KMS-11 (cell line): ENCODE measurements at regions not wholly inside any gene's neighbourhood (a gene's known extent, or its start where the extent isn't known, plus 50 kb on each side); places are given as distances from the start of the nearest gene placed in this dataset.

Experiments used
- H2AFZ ChIP-seq: fragments of 200-600 bp; sonication (generic); 2 replicates; pipeline ENCODE4 v1.6.1; 2016; ENCODE audit warnings: antibody characterized with exemption, mixed run types, low read depth
- H3K27ac ChIP-seq: fragments of 200-600 bp; sonication (generic); 2 replicates; pipeline ENCODE4 v1.6.1; 2016; ENCODE audit warnings: mild to moderate bottlenecking, mixed run types
- H3K27me3 ChIP-seq: fragments of 200-600 bp; sonication (generic); 2 replicates; pipeline ENCODE4 v1.6.1; 2017; ENCODE audit warnings: mild to moderate bottlenecking, low read depth, mixed run types, moderate library complexity; ENCODE audit not compliant: insufficient read depth
- H3K36me3 ChIP-seq: fragments of 200-600 bp; sonication (generic); 2 replicates; pipeline ENCODE4 v1.6.1; 2017; ENCODE audit warnings: mild to moderate bottlenecking, mixed run types; ENCODE audit not compliant: insufficient read depth
- H3K4me1 ChIP-seq: fragments of 200-600 bp; sonication (generic); 2 replicates; pipeline ENCODE4 v1.6.1; 2016; ENCODE audit warnings: mild to moderate bottlenecking, low read depth, mixed run types; ENCODE audit not compliant: poor library complexity, severe bottlenecking
- H3K4me2 ChIP-seq: fragments of 200-600 bp; sonication (generic); 2 replicates; pipeline ENCODE4 v1.7.0; 2016; ENCODE audit warnings: mild to moderate bottlenecking, mixed run types
- H3K4me3 ChIP-seq: fragments of 200-600 bp; sonication (generic); IDR thresholded peaks from 2 replicates; pipeline ENCODE4 v1.6.1; 2017; ENCODE audit warnings: low read depth, low read length, mixed read lengths; ENCODE audit not compliant: insufficient read depth
- H3K79me2 ChIP-seq: fragments of 200-600 bp; sonication (generic); 2 replicates; pipeline ENCODE4 v1.6.1; 2016; ENCODE audit warnings: low read depth, mixed run types; ENCODE audit not compliant: insufficient read depth
- H3K9ac ChIP-seq: fragments of 200-600 bp; sonication (generic); 2 replicates; pipeline ENCODE4 v1.6.1; 2016; ENCODE audit warnings: mild to moderate bottlenecking, mixed run types
- H4K20me1 ChIP-seq: fragments of 200-600 bp; sonication (generic); 2 replicates; pipeline ENCODE4 v1.6.1; 2016; ENCODE audit warnings: mild to moderate bottlenecking, mixed run types; ENCODE audit not compliant: insufficient read depth
- TF ChIP-seq, protein P1 (sequence below): fragments of 200-600 bp; sonication (generic); conservative IDR thresholded peaks from 2 replicates; pipeline ENCODE4 v1.6.1; 2017; ENCODE audit warnings: low read depth, mild to moderate bottlenecking, antibody characterized with exemption, low read length, moderate library complexity, mixed read lengths

DNA sequence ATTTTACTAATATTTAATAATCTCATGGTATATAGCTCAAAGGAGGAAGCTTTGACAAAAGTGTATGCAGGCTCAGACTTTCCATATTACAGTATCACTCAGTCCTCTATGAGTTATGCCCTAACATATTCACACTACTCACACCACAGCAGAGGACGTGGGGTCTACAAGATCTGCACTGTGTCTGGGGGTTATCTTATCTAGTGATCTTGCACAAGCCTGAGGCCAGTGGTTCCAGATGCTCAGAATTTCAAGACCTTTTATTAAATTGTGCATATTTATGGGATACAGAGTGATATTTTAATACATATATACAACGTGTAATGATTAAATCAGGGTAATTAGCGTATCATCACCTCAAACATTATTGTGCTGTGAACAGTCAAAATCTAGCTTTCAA is 933.1 kb downstream of the SQOR start:
- TF ChIP-seq, protein P1, sequence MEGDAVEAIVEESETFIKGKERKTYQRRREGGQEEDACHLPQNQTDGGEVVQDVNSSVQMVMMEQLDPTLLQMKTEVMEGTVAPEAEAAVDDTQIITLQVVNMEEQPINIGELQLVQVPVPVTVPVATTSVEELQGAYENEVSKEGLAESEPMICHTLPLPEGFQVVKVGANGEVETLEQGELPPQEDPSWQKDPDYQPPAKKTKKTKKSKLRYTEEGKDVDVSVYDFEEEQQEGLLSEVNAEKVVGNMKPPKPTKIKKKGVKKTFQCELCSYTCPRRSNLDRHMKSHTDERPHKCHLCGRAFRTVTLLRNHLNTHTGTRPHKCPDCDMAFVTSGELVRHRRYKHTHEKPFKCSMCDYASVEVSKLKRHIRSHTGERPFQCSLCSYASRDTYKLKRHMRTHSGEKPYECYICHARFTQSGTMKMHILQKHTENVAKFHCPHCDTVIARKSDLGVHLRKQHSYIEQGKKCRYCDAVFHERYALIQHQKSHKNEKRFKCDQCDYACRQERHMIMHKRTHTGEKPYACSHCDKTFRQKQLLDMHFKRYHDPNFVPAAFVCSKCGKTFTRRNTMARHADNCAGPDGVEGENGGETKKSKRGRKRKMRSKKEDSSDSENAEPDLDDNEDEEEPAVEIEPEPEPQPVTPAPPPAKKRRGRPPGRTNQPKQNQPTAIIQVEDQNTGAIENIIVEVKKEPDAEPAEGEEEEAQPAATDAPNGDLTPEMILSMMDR, result no peak
- Histone ChIP-seq H3K4me1 (no peaks in the 10 kb centered on the region), H3K27ac (no peak overlapping the region), H3K4me2 (no peak overlapping the region), H3K4me3 (no peak overlapping the region), H3K9ac (no peak overlapping the region), H3K27me3 (no peaks in the 10 kb centered on the region), H3K79me2 (no peaks in the 10 kb centered on the region), H3K36me3 (no peaks in the 10 kb centered on the region), H2AFZ (no peak overlapping the region), H4K20me1 (no peaks in the 10 kb centered on the region)

DNA sequence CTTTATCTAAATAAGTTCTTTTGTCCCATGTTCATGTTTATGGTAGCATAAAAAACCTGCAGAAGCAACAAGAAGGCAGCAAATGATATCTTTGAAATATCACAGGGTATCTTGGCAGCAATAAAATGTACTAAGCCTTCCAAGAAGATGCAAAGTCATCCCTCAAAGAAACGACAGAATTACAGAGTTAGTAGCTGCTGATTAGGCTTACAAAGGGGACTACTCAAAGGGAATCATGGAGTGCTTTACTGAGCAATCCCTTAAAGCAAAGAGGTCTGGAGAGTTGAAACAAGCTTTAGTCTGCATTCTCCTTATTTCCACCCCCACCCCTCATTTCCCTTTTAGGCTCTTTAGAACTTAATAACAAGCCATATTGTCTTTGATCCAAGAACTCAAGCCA is 935.0 kb downstream of the SQOR start:
- H3K27ac ChIP-seq, result no peak overlapping the region
- H2AFZ ChIP-seq, result no peak overlapping the region
- no peak overlapping the region for H3K4me2 ChIP-seq
- no peak overlapping the region for H3K4me3 ChIP-seq
- H3K27me3 ChIP-seq, result no peaks in the 10 kb centered on the region
- no peaks in the 10 kb centered on the region for H3K79me2 ChIP-seq
- TF ChIP-seq, protein P1, result no peak
- H3K9ac ChIP-seq, result no peak overlapping the region
- H4K20me1 ChIP-seq, result no peaks in the 10 kb centered on the region
- H3K36me3 ChIP-seq, result no peaks in the 10 kb centered on the region
- no peaks in the 10 kb centered on the region for H3K4me1 ChIP-seq

GRCh38 chr15:46576646-46577395 is 942.0 kb downstream of the SQOR start:
- no peak overlapping the region for H2AFZ ChIP-seq
- H3K4me3 ChIP-seq, result no peak overlapping the region
- no peak overlapping the region for H3K4me2 ChIP-seq
- H3K9ac ChIP-seq, result no peak overlapping the region
- no peaks in the 10 kb centered on the region for H3K4me1 ChIP-seq
- H3K27me3 ChIP-seq, result no peaks in the 10 kb centered on the region
- H3K27ac ChIP-seq, result no peak overlapping the region
- no peaks in the 10 kb centered on the region for H3K36me3 ChIP-seq
- no peaks in the 10 kb centered on the region for H4K20me1 ChIP-seq
- TF ChIP-seq, protein P1, result no peak
- H3K79me2 ChIP-seq, result no peaks in the 10 kb centered on the region

- Histone ChIP-seq H3K4me1 (no peaks in the 10 kb centered on the region), H3K4me3 (no peak overlapping the region), H3K79me2 (no peaks in the 10 kb centered on the region), H3K27ac (no peak overlapping the region), H3K4me2 (no peak overlapping the region), H3K36me3 (no peaks in the 10 kb centered on the region), H2AFZ (no peak overlapping the region), H3K9ac (no peak overlapping the region), H3K27me3 (no peaks in the 10 kb centered on the region), H4K20me1 (no peaks in the 10 kb centered on the region)
- TF ChIP-seq, protein P1, result no peak
Observed at GRCh38 chr15:46577767-46578166, 942.9 kb downstream of the SQOR start.
